Stimulated activated CD4-positive, alpha-beta T cell treated with anti-CD3 and anti-CD28 coated beads, TNF-alpha, amount 100 ng/mL, for 24 hours (primary cell): ENCODE measurements at regions not wholly inside any gene's neighbourhood (a gene's known extent, or its start where the extent isn't known, plus 50 kb on each side); places are given as distances from the start of the nearest gene placed in this dataset.

Experiments used
- DNase-seq, 3 experiments: peaks; one replicate each; pipeline ENCODE4 v3.0.0-alpha.2; 2020; ENCODE audit warnings: low read depth in 3 of 3

DNA sequence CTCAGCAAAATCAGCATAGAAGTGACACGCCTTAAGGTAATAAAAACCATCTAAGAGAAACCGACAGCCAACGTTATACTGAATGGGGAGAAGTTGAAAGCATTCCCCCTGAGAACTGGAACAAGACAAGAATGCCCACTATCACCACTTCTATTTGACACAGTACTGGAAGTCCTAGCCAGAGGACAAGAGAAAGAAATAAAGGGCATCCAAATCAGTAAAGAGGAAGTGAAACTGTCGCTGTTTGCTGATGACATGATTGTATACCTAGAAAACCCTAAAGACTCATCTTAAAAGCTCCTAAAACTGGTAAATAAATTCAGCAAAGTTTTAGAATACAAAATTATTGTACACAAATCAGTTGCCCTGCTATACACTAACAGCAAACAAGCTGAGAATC lies 393.3 kb downstream of the KIF4B start:
- no peak for DNase-seq

DNA sequence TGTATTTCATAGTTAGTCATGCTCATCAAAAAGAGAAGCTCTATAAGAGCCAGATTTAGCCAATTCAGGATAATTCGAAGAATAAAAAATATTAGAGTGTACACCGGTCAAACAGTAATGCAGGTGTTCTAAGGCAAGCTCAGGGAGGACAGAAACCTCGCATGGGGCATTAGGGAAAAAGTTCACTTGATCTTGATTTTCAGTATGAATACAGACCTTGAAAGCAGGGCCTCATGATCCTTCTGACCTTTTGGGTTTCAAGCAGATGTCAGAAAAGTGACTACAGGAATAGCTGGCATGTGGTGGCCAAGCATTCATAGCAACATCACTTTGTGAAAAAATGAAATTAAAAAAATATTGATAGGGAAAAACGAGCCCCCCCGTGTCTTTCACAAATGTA lies 394.9 kb downstream of the KIF4B start:
- DNase-seq: no peak

DNA sequence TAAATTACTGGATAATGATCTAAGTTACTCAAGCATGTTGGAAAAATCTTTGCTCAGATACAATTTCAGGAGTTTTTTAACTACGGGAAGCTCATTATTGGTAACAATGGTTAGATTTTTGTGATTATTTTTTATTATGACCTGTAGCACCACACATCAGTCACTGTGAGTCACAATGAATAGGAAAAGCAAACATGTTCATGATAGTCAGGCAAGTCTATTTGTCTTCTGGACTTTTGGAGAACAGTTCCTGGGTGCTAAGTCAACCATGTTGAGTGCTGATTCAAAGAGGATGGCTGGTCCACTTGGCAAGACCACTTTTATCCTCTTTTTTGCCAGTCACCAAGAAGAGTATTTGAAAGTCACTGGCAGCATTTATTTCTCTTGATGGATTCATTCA lies 403.2 kb downstream of the KIF4B start:
- no peak for DNase-seq

DNA sequence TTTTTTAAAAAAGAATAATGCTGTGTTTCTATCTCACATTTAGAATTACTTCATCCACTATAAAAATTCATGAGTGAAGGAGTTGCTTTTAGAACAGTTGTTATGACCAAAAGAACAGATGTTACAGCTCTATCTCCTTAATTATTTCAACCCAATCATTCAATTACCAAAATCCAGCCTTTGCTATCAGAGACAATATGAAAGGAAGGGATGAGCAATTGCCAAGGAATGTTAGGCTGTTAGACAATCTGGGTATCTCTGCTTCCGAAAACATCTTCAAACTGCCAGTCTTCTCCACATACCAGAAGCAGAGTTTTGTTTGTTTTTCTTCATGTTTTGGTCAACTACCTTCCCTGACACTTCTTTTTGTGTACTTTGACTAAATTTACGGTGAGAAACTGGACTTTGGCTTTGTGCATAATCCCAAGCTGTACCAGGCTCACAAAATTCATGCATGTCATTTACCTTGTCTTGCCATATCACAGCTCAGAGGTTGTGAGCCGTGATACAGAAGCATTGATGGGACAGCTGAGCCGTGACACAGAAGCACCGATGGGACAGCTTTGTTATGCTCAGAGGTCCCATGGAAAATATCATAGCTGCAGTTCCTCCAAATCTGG lies 405.5 kb downstream of the KIF4B start:
- no peak for DNase-seq

GRCh38 chr5:155430192-155430591 lies 416.6 kb downstream of the KIF4B start:
- DNase-seq: no peak

DNA sequence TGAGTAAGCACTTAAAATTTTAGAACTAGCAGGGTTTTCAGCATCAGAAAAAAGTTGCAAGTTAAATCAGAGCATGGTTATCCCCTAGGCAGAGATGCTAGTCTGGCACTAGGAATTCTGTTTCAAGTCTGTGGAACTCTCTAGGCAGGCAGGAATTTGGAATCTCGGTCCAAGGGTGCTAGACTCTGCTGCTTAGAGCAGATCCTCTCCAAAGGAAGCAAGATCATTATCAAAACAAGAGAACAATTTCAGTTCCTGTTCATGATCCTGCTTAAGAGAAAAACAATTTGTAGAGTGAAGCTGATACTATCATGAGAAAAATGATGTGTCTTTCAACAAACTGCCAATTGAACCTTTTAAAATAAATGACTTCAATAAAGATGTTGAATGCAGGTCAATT lies 420.7 kb downstream of the KIF4B start:
- DNase-seq: no peak

GRCh38 chr5:155434681-155435080 lies 421.1 kb downstream of the KIF4B start:
- DNase-seq: no peak

- no peak for DNase-seq
These were observed 428.3 kb downstream of the KIF4B start for GRCh38 chr5:155441849-155442248.

- DNase-seq: no peak
These were observed 437.6 kb downstream of the KIF4B start for GRCh38 chr5:155451106-155451505.

- no peak for DNase-seq
These were observed 442.4 kb downstream of the KIF4B start for GRCh38 chr5:155455791-155456514.

DNA sequence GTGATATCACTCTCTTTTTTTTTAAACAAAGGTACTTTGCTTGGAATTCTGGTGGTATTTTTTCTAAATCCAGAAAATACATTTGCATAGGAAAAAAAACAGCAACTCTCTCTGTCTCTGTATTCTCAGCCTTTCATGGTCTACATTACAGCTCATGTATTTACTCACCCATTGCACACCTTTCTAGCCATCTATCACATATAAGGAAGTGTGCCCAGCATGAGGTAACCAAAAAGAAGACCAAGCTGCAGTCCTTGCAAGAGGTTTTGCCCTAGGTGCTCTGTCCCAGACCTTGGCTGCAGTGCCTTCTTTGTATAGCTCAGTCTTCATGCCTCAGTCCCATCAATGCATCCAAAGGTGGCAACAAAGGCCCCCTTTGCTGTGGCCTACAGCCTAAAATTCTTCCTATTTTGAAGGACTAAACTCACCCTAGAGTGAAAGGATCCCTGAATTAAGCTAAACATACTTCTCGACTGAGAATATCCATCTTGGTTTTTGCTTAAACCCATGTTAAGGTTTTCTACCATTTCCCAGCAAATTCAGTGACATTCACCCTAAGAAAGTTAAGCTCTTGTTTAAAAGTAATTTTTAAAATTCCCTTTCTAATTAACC lies 446.4 kb downstream of the KIF4B start:
- DNase-seq: no peak

GRCh38 chr5:155460501-155460931 lies 447.0 kb downstream of the KIF4B start:
- no peak for DNase-seq

GRCh38 chr5:155461304-155461703 lies 447.7 kb downstream of the KIF4B start:
- no peak for DNase-seq

GRCh38 chr5:155466851-155467250 lies 453.3 kb downstream of the KIF4B start:
- DNase-seq: no peak

DNA sequence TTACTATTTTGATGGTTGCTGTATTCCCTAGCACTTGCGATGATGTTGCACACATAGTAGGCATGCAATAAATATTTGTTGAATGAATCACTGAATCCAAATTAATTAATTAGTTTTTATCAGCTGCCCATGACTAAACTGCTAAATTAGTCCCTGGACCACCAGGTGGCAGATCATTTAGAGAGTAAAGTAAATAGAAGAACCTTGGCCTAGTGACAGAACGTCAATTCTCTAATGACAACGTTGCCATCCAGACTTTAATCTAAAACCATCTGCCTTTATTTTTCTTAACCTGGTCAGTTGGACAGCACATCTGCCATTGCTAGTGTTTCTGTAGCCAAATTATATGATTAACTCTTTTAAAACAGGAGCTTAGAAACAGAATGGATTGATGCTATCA lies 457.5 kb downstream of the KIF4B start:
- no peak for DNase-seq

DNA sequence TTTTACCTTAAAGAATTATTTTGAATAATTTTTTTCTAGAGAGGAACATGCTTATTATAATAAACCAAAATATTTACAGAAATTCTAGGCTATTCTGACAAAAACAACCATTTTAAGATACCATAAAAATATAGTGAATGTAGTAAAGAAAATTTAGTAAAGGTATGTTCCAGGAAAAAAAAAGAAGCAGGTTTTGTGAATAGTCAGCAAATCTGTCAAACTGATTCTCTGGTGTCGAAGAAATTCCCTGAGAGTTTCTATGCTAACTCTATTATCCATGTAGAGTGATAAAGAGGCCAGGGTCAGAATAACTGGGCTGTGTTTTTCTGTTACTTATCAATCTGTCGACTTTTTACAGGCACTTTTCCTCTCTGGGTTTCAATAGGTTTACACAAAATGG lies 459.2 kb downstream of the KIF4B start:
- no peak for DNase-seq

GRCh38 chr5:155475318-155475717 lies 461.8 kb downstream of the KIF4B start:
- DNase-seq: no peak

DNA sequence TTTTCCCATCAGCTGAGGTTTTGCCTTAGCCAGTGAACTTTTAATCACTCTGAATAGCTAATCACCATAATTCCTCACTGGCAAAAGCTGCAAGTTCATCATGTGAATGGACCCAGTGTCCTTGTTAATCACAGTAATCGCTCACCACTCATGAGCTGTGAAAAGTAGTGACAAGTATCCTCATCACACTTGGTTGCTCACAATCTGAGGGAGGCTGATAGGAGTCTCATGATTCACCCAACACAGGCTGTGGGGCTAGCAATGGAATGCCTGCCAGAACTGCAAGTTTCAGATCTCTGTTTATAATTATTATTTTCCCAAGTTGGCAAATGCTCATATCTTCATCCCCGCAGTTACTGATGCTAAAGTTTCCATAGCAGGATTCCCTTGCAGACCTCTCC lies 467.2 kb downstream of the KIF4B start:
- no peak for DNase-seq

DNA sequence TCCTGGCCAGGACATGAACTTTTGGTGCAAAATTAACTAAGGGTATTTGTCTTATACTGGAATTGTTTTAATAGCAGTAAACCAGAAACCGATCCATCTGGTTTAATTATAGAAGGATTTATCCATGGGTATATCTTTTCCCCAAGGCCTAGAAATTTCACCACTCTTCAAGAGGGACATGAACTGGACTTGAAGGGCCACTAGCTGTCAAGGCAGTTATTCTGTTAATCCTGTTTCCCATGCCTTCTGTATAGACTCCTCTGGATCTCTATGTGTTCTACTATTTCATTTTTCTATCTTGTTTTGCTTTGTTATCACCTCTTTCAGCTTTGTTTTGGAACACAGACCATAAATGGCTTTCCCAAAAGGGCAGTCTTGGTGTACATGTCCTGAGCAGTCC lies 467.6 kb downstream of the KIF4B start:
- DNase-seq: no peak

- no peak for DNase-seq
These were observed 468.9 kb downstream of the KIF4B start for GRCh38 chr5:155482428-155482827.

- DNase-seq: no peak
These were observed 471.8 kb downstream of the KIF4B start for GRCh38 chr5:155485386-155485785.

DNA sequence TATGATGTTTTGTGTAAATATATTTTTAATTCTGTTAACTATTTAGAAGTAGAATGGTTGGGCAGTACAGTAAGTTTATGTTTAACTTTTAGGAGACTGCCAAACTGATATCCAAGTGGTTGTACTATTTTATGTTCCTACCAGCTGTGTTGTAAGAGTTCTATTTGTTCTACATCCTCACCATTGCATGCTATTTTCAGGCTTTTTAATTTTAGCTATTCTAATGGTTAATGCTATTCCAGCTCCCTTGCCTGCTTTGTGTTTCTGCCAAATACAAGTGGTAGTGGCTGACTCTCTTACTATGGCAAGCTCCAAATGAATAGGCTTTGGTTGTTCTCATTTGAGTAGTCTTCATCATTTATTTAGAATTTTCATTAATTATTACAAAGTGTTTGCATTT lies 476.4 kb downstream of the KIF4B start:
- no peak for DNase-seq

- DNase-seq: no peak
These were observed 478.6 kb downstream of the KIF4B start for GRCh38 chr5:155492191-155492590.
